Endothelial cell of umbilical vein (primary cell): ENCODE measurements at regions not wholly inside any gene's neighbourhood (a gene's known extent, or its start where the extent isn't known, plus 50 kb on each side); places are given as distances from the start of the nearest gene placed in this dataset.
"Not testable (repeated sequence)": the region's sequence is repeated elsewhere in the genome, so short reads cannot be mapped to it uniquely, and the experiment has no call there.

Source experiments
- BruUV-seq: library from RNA; stranded (reverse); fragments of 400-500 nt; replicated peaks from 2 replicates; lab custom pipeline; 2021; lab: Mats Ljungman, UMichigan
- CTCF ChIA-PET: fragments of 300-600, 350-600 bp; sonication (Branson Sonifier 250); formaldehyde crosslinking; loops from one replicate; lab custom pipeline; 2021; ENCODE audit warnings: antibody characterized with exemption, inconsistent platforms; lab: Charles Lee
- POLR2A ChIA-PET: fragments of 300-600, 350-600 bp; sonication (Branson Sonifier 250); formaldehyde crosslinking; loops from one replicate; lab custom pipeline; 2021; ENCODE audit warnings: antibody characterized with exemption, inconsistent platforms; lab: Charles Lee
- DNase-seq: peaks from one replicate; pipeline ENCODE4 v3.0.0-alpha.2; 2011; ENCODE audit warnings: low read depth, low spot score
- FAIRE-seq: peaks from 2 replicates; lab custom pipeline; 2011; peaks lifted over from hg19 to GRCh38; lab: Jason Lieb, UNC
- H2AFZ ChIP-seq: 2 replicates; pipeline ENCODE4 v1.6.0; 2012; ENCODE audit warnings: low read depth, low read length, control low read depth, inconsistent platforms
- H3K27ac ChIP-seq: 2 replicates; pipeline ENCODE4 v1.5.1; 2011; ENCODE audit warnings: low read depth, mild to moderate bottlenecking, control low read depth, low read length, moderate library complexity; ENCODE audit not compliant: insufficient read depth
- H3K27me3 ChIP-seq, 2 experiments: 2 replicates each; pipeline versions ENCODE4 v1.6.0 to v1.6.1; 2011; ENCODE audit warnings: low read length in 2 of 2, mixed read lengths in 1 of 2; ENCODE audit not compliant: control insufficient read depth in 2 of 2, insufficient read depth in 2 of 2
- H3K36me3 ChIP-seq, 2 experiments: 2 replicates in 1 of 2; 3 replicates in 1 of 2; pipeline ENCODE4 v1.5.1; 2011; ENCODE audit warnings: low read length in 2 of 2, mild to moderate bottlenecking in 1 of 2, moderate library complexity in 1 of 2; ENCODE audit not compliant: control insufficient read depth in 2 of 2, insufficient read depth in 2 of 2; ENCODE audit errors: extremely low read depth in 1 of 2
- H3K4me1 ChIP-seq: 3 replicates; pipeline ENCODE4 v1.5.1; 2011; ENCODE audit warnings: mild to moderate bottlenecking, low read length; ENCODE audit not compliant: control insufficient read depth, insufficient read depth; ENCODE audit errors: extremely low read depth
- H3K4me2 ChIP-seq: 2 replicates; pipeline ENCODE4 v1.6.1; 2011; ENCODE audit warnings: low read length, control low read depth, mixed read lengths; ENCODE audit not compliant: insufficient read depth
- H3K4me3 ChIP-seq, 3 experiments: fragments of 200-600 bp in 1 of 3; sonication (generic), shearing (Covaris generic) in 1 of 3; replicated peaks in 1 of 3; 2 replicates each; pipeline ENCODE4 v1.5.1; 2011 to 2016; ENCODE audit warnings: control low read depth in 3 of 3, low read length in 3 of 3, mild to moderate bottlenecking in 2 of 3, inconsistent platforms in 1 of 3, low read depth in 1 of 3, moderate library complexity in 1 of 3; ENCODE audit not compliant: insufficient read depth in 1 of 3
- H3K79me2 ChIP-seq: 2 replicates; pipeline ENCODE4 v1.6.0; 2012; ENCODE audit warnings: low read length, inconsistent platforms; ENCODE audit not compliant: control insufficient read depth, insufficient read depth
- H3K9ac ChIP-seq: replicated peaks from 2 replicates; pipeline ENCODE3; 2011; ENCODE audit warnings: low read length, control low read depth; ENCODE audit not compliant: insufficient read depth; ENCODE audit errors: extremely low read depth
- H3K9me1 ChIP-seq: replicated peaks from 3 replicates; pipeline ENCODE4 v1.6.0; 2011; ENCODE audit warnings: mild to moderate bottlenecking, low read length; ENCODE audit not compliant: control insufficient read depth, insufficient read depth; ENCODE audit errors: extremely low read depth
- H3K9me3 ChIP-seq: replicated peaks from 2 replicates; pipeline ENCODE4 v1.5.1; 2012; ENCODE audit warnings: low read length, inconsistent platforms; ENCODE audit not compliant: control insufficient read depth, insufficient read depth
- H4K20me1 ChIP-seq: replicated peaks from 2 replicates; pipeline ENCODE3; 2011; ENCODE audit warnings: mild to moderate bottlenecking, low read length; ENCODE audit not compliant: control insufficient read depth, insufficient read depth; ENCODE audit errors: extremely low read depth
- dilution Hi-C: fragments of 300-500 bp; cut with MboI; formaldehyde crosslinking; loops from one replicate; pipeline ENCODE4 v1.15.0; 2019; ENCODE audit warnings: low sequenced_read_pairs; ENCODE audit not compliant: extremely low pct_ligation_motif_present
- intact Hi-C: fragments of 100-400 bp; cut with micrococcal nuclease; formaldehyde crosslinking; loops from one replicate; pipeline ENCODE4 v1.10.0; 2022

DNA sequence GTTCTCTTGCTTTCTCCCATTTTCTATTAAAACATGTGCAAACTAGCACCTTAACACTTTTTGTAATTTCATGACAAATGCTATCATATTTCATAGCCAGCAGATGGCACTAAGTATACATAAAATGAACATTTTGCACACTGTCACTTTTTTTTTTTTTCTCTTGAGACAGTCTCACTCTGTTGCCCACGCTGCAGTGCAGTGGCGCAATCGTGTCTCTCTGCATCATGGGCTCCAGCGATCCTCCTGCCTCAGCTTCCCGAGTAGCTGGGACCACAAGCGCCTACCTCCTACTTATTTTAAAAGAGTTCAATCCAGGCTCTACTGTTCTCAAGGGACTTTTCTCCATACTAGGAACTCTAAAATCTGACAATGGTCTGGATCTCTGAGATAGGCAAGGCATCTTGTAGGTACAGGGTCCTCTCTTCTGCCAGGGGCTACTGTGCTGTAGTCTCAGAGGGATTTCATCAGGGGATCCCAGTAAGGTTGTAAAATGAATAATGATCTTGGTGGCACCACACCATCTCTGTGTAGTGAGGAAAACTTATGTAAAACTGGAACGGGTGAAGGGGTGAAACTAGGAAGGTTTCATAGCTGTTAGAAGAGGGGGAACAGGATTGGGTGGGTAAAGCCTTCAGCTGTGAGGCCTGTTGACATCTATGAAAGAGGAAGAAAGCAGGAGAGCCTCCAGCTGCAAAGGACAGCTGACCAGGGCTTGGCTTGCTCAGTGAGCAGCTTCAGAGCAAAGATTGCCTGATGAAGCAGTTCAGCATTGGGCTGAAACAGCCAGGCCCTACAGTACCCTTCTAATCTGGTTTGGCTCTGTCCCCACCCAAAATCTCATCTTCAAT lies 196.9 kb downstream of the AVL9 start:
- H3K4me3 ChIP-seq, H4K20me1 ChIP-seq, H2AFZ ChIP-seq, FAIRE-seq, H3K79me2 ChIP-seq, H3K36me3 ChIP-seq, H3K9ac ChIP-seq, BruUV-seq, H3K9me3 ChIP-seq, H3K4me2 ChIP-seq, H3K27ac ChIP-seq, H3K9me1 ChIP-seq, H3K4me1 ChIP-seq, H3K27me3 ChIP-seq, POLR2A ChIA-PET, dilution Hi-C loops: not testable (repeated sequence)
- intact Hi-C loops, result loop anchor here (5.0 kb wide), 2 partner anchors 70 to 415 kb away; partner anchors contain the start of gene RP9
- CTCF ChIA-PET, result interaction anchor here (1.0 to 3.6 kb wide), 3 partner anchors 155 to 417 kb away, joined by 3 to 20 read pairs (median 3); partner anchors contain the start of gene RP9
- DNase-seq, result peak; percentile 7

DNA sequence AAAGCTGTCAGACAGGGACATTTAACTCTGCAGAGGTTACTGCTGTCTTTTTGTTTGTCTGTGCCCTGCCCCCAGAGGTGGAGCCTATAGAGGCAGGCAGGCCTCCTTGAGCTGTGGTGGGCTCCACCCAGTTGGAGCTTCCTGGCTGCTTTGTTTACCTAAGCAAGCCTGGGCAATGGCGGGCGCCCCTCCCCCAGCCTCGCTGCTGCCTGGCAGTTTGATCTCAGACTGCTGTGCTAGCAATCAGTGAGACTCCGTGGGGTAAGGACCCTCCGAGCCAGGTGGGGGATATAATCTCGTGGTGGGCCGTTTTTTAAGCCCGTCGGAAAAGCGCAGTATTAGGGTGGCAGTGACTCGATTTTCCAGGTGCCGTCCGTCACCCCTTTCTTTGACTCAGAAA lies 192.8 kb downstream of the AVL9 start:
- DNase-seq, H3K27ac ChIP-seq, dilution Hi-C loops, H3K9ac ChIP-seq, POLR2A ChIA-PET, FAIRE-seq, BruUV-seq, H3K9me1 ChIP-seq, H3K9me3 ChIP-seq, H3K36me3 ChIP-seq, H3K27me3 ChIP-seq, H3K79me2 ChIP-seq, H3K4me3 ChIP-seq, H3K4me1 ChIP-seq, H2AFZ ChIP-seq, H4K20me1 ChIP-seq, CTCF ChIA-PET, H3K4me2 ChIP-seq, intact Hi-C loops: not testable (repeated sequence)
